Retinal pigment epithelial cell (primary cell): ENCODE measurements at regions not wholly inside any gene's neighbourhood (a gene's known extent, or its start where the extent isn't known, plus 50 kb on each side); places are given as distances from the start of the nearest gene placed in this dataset.

Experiments
- DNase-seq: peaks from one replicate; pipeline ENCODE4 v3.0.0-alpha.2; 2010; ENCODE audit warnings: low read depth
- H3K4me3 ChIP-seq: 2 replicates; pipeline ENCODE4 v1.5.1; 2011; ENCODE audit warnings: mild to moderate bottlenecking, low read length, control low read depth, moderate library complexity
- TF ChIP-seq, protein P1 (sequence below): conservative IDR thresholded peaks from 2 replicates; pipeline ENCODE4 v1.5.1; 2011; ENCODE audit warnings: low read depth, low read length, control low read depth, inconsistent platforms

DNA sequence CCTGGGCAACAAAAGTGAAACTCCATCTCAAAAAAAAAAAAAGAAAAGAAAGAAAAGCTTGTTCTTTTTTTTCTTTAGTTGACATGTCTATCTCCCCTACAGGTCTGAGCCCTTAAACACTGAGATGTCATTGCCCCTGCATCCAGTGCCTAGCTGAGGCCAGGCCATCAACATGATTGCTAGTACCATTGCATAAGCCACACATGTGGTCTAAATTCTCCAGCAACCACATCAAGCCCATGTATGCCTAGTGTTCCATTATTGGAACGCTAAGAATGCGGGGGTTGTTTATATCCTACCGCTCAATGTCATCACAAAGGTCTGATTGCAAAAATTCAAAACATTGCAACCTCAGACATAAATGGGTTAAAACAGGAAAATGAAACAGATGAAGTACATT, 62.7 kb downstream of the NPTX2 start:
- peak; percentile 4 for DNase-seq
- TF ChIP-seq, protein P1, sequence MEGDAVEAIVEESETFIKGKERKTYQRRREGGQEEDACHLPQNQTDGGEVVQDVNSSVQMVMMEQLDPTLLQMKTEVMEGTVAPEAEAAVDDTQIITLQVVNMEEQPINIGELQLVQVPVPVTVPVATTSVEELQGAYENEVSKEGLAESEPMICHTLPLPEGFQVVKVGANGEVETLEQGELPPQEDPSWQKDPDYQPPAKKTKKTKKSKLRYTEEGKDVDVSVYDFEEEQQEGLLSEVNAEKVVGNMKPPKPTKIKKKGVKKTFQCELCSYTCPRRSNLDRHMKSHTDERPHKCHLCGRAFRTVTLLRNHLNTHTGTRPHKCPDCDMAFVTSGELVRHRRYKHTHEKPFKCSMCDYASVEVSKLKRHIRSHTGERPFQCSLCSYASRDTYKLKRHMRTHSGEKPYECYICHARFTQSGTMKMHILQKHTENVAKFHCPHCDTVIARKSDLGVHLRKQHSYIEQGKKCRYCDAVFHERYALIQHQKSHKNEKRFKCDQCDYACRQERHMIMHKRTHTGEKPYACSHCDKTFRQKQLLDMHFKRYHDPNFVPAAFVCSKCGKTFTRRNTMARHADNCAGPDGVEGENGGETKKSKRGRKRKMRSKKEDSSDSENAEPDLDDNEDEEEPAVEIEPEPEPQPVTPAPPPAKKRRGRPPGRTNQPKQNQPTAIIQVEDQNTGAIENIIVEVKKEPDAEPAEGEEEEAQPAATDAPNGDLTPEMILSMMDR, result no peak
- H3K4me3 ChIP-seq, result no peak overlapping the region

DNA sequence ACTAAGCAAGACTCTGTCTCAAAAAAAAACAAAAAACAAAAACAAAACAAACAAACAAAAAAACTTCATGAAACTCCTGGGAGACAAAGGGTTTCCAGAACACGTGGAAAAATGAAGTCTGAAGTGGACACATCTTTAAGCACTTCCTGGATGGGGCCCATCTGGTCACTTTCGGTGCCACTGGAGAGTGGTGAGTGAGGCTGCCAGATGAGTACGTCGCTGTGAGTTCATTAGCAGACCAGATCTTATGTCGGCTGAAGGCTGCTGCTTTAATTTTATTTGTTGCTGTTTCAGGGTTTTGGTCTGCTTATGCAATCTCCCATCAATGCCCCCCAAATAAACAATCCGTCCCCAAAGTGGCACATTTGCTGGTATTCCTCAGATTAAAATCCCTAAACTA, 64.4 kb downstream of the NPTX2 start:
- TF ChIP-seq, protein P1, result no peak
- DNase-seq, result no peak

DNA sequence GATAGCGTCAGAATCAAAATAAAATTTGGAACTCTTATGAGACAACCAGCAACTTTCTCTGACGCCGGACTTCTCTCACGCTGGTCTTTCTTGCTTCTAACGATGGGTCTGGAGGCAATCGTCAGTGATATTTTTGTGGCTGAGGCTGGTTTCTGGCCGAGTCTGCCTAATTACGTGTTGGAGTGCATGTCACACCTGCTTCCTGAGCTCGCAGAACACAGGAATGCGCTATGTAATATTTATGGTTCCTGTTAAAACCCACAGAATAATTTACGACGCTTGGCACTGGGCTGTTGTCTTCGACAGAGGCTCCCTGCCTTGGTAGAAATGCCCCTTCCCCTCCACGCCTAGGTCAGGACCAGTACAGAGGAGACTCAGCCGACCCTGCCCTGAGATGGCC, 64.9 kb downstream of the NPTX2 start:
- TF ChIP-seq, protein P1, result no peak
- no peak overlapping the region for H3K4me3 ChIP-seq
- no peak for DNase-seq

More for the DNA sequence above, 64.4 kb downstream of the NPTX2 start:
- H3K4me3 ChIP-seq, result no peak overlapping the region

DNA sequence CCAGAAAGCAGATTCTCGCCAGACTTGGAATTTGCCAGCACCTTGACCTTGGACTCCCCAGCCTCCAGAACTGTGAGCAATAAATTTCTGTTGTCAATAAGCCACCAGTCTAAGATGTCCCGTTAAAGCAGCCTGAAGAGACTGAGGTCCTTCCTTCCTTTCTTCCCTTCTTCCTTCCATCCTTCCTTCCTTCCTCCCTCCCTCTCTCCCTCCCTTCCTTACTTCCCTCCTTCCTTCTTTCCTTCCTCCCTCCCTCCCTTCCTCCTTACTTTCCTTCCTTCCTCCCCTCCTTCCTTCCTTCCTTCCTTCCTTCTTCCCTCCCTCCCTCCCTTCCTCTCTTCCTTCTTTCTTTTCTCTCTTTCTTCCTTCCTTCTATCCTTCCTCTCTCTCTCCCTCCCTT, 66.4 kb downstream of the NPTX2 start:
- no peak for DNase-seq
- no peak overlapping the region for H3K4me3 ChIP-seq
- TF ChIP-seq, protein P1, result no peak

DNA sequence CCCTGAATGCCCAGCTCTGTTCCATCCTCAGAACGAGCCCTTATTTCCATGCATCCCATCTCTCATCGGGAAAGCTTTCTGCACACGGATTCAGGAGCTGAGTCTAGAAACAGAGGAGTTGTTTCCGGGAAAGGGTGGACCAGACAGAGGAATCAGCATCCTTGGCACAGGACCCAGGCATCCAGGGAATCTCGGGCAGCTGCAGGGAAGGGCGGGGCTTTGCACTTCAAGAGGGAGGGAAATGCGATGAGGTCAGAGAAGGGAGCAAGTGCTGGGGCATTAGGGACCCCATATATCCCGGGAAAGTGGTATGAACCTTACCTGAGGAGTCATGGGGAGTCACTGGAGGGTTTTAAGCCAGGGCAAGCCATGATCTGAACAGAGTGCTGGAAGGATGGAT, 68.5 kb downstream of the NPTX2 start:
- no peak overlapping the region for H3K4me3 ChIP-seq
- no peak for DNase-seq
- TF ChIP-seq, protein P1, result no peak

DNA sequence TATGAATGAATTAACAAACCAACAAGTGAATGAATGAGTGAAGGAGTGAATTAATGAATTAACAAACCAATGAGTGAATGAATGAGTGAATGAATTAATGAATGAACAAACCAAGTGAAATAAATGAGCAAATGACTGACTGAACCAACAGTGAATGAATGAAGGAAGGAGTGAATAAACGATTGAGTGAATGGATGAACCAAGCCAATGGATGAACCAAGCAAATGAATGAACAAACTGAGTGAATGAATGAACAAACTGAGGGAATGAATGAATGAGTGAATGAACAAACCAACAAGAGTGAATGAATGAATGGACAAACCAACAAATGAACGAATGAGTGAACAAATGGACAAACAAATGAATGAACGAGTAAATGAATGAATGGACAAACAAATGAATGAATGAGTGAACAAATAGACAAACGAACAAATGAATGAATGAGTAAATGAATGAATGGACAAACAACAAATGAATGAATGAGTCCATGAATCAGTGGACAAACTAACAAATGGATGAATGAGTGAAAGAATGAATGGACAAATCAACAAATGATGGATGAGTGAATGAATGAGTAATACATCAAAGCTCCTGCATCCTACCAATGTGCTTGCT, 69.5 kb downstream of the NPTX2 start:
- DNase-seq, result no peak

DNA sequence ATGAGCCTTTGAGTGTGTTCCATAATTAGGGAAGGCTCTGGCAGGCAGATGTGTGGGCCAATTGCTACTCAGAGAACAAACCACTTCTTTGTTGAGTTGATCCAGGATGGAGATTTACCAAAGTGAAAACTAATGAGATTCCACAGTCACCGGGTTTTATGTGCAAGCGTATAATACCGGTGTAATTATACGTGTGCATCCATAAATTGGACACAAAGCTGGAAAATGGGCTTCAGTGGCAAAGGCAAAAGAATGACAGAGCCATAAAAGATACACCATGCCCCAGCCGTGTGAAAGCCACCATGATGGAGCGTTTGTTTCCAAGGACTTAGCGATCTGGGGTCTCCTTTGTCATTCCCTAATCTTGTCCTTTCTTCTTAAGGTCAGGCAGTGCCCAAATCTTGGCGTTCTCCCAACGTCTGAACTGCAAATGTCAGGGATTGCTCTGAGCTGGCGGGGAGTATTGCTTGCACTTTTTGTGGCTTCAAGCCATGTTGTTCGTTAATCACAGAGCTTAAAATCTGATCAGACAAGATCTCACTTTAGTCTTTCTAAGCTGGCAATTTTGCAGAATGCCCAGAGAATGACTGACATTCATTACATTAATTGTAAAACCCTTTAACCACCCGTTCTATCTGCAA, 70.1 kb downstream of the NPTX2 start:
- TF ChIP-seq, protein P1, result no peak
- H3K4me3 ChIP-seq, result no peak overlapping the region
- peak; percentile 45 for DNase-seq

More for the DNA sequence above, 69.5 kb downstream of the NPTX2 start:
- no peak overlapping the region for H3K4me3 ChIP-seq
- TF ChIP-seq, protein P1, result no peak
